Posterior cingulate gyrus (tissue), 11 donors: ENCODE measurements at regions not wholly inside any gene's neighbourhood (a gene's known extent, or its start where the extent isn't known, plus 50 kb on each side); places are given as distances from the start of the nearest gene placed in this dataset.
"Not testable (repeated sequence)": the region's sequence is repeated elsewhere in the genome, so short reads cannot be mapped to it uniquely, and the experiment has no call there.

Experiments used
- DNase-seq, 10 donors: peaks; one replicate each; pipeline versions ENCODE4 v3.0.0 to v3.0.0-alpha.2; 2020 to 2021; ENCODE audit warnings: mixed read lengths in 3 of 10
- intact Hi-C: fragments of 100-400 bp; cut with DNase I; formaldehyde crosslinking; loops from one replicate; pipeline ENCODE4 v1.15.1; 2023

GRCh38 chr5:2168601-2169429 lies 286.1 kb upstream of the IRX4 start:
- DNase-seq: peak in 2 of 10 donors; percentile 30 to 62
- intact Hi-C loops: no loop called here

GRCh38 chr5:2167671-2168070 lies 284.9 kb upstream of the IRX4 start:
- intact Hi-C loops: no loop called here
- no peak for DNase-seq

- intact Hi-C loops: no loop called here
- DNase-seq: peak in 1 of 10 donors; percentile 47
Observed at GRCh38 chr5:2166979-2167377, 284.3 kb upstream of the IRX4 start.

- DNase-seq: peak in 1 of 10 donors; percentile 49
- intact Hi-C loops: no loop called here
Observed at GRCh38 chr5:2166306-2166978, 283.7 kb upstream of the IRX4 start.

- DNase-seq: no peak
- intact Hi-C loops: no loop called here
Observed at GRCh38 chr5:2165615-2166305, 283.0 kb upstream of the IRX4 start.

- DNase-seq: no peak
- intact Hi-C loops: no loop called here
Observed at GRCh38 chr5:2165203-2165602, 282.5 kb upstream of the IRX4 start.

- DNase-seq: peak in 1 of 10 donors; percentile 44
- intact Hi-C loops: no loop called here
Observed at GRCh38 chr5:2164586-2164985, 281.9 kb upstream of the IRX4 start.

GRCh38 chr5:2163940-2164490 lies 281.3 kb upstream of the IRX4 start:
- intact Hi-C loops: no loop called here
- peak in 1 of 10 donors; percentile 65 for DNase-seq

- DNase-seq: peak in 1 of 10 donors; percentile 32
- intact Hi-C loops: no loop called here
Observed at GRCh38 chr5:2163060-2163856, 280.5 kb upstream of the IRX4 start.

GRCh38 chr5:2160811-2161210 lies 278.1 kb upstream of the IRX4 start:
- intact Hi-C loops: no loop called here
- DNase-seq: no peak

- no peak for DNase-seq
- intact Hi-C loops: no loop called here
Observed at GRCh38 chr5:2158767-2159166, 276.0 kb upstream of the IRX4 start.

- intact Hi-C loops: no loop called here
- peak in 1 of 10 donors; percentile 53 for DNase-seq
Observed at GRCh38 chr5:2158109-2158508, 275.4 kb upstream of the IRX4 start.

GRCh38 chr5:2157372-2157771 lies 274.6 kb upstream of the IRX4 start:
- intact Hi-C loops: no loop called here
- DNase-seq: peak in 1 of 10 donors; percentile 71

GRCh38 chr5:2156358-2157059 lies 273.8 kb upstream of the IRX4 start:
- peak in 1 of 10 donors; percentile 12 for DNase-seq
- intact Hi-C loops: no loop called here

GRCh38 chr5:2155556-2155955 lies 272.8 kb upstream of the IRX4 start:
- intact Hi-C loops: no loop called here
- peak in 1 of 10 donors; percentile 64 for DNase-seq

- DNase-seq: peak in 1 of 10 donors; percentile 66
- intact Hi-C loops: no loop called here
Observed at GRCh38 chr5:2153802-2154201, 271.1 kb upstream of the IRX4 start.

- intact Hi-C loops: no loop called here
- DNase-seq: peak in 1 of 10 donors; percentile 43
Observed at GRCh38 chr5:2153350-2153749, 270.6 kb upstream of the IRX4 start.

GRCh38 chr5:2151301-2151888 lies 268.7 kb upstream of the IRX4 start:
- intact Hi-C loops: not testable (repeated sequence)
- DNase-seq: peak in 1 of 10 donors; percentile 43

GRCh38 chr5:2149195-2149539 lies 266.4 kb upstream of the IRX4 start:
- intact Hi-C loops: no loop called here
- DNase-seq: peak in 2 of 10 donors; percentile 54 to 66
